MM.1S (cell line): ENCODE measurements at regions not wholly inside any gene's neighbourhood (a gene's known extent, or its start where the extent isn't known, plus 50 kb on each side); places are given as distances from the start of the nearest gene placed in this dataset.

Experiments
- CTCF ChIP-seq: fragments of 300-600 bp; sonication (generic); IDR thresholded peaks from 2 replicates; pipeline ENCODE4 v1.5.1; 2016; ENCODE audit warnings: antibody characterized with exemption, low read length, mixed read lengths
- EZH2 ChIP-seq: fragments of 300-600 bp; sonication (generic); optimal IDR thresholded peaks from 2 replicates; pipeline ENCODE3; 2017; ENCODE audit warnings: low read depth, mild to moderate bottlenecking, antibody characterized with exemption, low read length, mixed read lengths
- EZH2phosphoT487 ChIP-seq: fragments of 300-600 bp; sonication (generic); IDR thresholded peaks from 2 replicates; pipeline ENCODE4 v1.6.1; 2018; ENCODE audit warnings: antibody characterized with exemption, low read length

- TF ChIP-seq CTCF: no peak
- no peak for TF ChIP-seq EZH2
- TF ChIP-seq EZH2phosphoT487: no peak
Observed at GRCh38 chr2:175310813-175311504, 129.4 kb upstream of the ATP5MC3 start.
